ENCODE measurements at regions not wholly inside any gene's neighbourhood (a gene's known extent, or its start where the extent isn't known, plus 50 kb on each side); places are given as distances from the start of the nearest gene placed in this dataset.

DNA sequence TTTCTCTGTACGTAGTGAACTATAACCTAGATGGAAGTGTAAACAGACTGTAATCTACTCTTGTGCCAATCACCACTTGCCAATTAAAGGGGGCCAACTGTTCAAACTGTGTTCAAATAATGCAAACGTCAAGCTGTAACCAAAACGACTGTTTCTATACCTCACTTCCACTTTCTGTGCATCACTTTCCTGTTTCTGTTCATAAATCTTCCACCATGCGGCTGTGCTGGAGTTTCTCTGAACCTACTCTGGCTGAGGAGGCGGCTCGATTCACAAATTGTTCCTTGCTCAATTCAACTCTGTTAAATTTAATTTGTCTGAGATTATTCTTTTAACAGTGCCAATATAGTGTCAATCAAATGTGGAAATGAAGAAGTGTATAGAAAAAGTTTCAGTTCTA, 206.7 kb upstream of the TBC1D5 start:
- no peak for DNase-seq (ENCODE audit: low read depth in 2 of 2)

DNA sequence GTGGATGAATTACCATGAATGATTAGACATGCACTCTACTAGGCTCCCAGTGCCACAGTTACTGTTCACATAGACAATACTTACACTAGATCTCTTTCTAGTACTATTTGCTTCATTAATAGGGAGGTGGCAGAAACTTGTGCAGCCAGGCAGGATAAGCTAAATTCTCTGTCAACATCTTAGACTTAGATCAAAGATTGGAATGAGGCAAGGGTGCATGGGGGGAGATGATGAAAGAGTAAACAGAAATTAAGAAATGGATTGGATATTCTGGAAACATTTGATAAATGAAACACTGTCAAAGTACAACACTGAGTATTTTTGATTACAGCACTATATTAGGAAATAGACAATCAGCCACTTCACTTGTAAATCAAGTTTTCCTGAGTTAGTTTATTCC, 205.4 kb upstream of the TBC1D5 start:
- no peak for DNase-seq (ENCODE audit: low read depth in 2 of 2)

DNA sequence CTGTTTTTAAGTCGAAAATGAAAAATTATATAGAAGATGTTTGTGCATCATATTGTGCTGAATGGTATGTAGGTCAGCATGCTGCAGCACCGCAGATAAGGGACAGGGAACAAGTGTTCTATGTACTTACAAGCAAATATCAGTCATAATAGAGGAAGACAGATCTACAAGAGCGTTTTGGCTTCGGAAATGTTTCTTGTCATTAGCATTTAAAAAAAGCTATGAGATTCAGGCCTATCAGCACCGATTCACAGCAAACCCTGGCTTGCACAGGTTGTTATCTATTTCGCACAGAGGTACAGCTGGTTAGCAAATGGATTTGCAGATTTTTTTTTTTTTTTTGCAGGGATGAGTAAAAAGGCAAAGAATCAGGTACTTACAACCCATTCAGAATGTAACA, 204.2 kb upstream of the TBC1D5 start:
- DNase-seq (ENCODE audit: low read depth in 2 of 2) = no peak

DNA sequence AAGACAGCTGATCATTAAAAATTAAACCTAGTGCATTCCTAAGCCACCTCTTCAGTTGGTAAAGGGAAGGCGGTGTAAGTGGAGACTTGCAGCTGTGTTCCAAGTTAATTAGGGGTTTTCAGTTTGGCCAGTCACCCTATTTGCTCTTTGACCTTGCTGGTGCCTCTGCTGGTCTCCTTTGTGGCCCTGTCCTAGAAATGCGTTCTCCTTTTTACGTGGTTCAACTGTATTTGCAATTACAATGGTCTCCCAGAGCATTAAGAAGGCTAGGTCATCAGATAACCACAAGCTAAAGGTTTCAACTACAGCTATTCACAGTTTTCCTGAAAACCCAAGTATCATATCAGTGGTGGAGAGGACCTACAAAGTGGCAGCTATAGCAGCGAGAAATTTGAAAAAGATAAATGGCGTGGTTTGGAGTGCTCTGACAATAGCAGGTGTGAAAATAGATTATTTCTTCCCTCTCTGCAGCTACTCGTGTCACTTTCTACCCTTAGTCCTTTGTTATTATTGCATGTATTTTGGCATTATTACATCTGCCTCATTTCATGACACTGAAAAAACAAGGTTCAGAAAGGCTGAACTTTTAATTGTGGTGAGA, 203.5 kb upstream of the TBC1D5 start:
- DNase-seq (ENCODE audit: low read depth in 2 of 2) = no peak

DNA sequence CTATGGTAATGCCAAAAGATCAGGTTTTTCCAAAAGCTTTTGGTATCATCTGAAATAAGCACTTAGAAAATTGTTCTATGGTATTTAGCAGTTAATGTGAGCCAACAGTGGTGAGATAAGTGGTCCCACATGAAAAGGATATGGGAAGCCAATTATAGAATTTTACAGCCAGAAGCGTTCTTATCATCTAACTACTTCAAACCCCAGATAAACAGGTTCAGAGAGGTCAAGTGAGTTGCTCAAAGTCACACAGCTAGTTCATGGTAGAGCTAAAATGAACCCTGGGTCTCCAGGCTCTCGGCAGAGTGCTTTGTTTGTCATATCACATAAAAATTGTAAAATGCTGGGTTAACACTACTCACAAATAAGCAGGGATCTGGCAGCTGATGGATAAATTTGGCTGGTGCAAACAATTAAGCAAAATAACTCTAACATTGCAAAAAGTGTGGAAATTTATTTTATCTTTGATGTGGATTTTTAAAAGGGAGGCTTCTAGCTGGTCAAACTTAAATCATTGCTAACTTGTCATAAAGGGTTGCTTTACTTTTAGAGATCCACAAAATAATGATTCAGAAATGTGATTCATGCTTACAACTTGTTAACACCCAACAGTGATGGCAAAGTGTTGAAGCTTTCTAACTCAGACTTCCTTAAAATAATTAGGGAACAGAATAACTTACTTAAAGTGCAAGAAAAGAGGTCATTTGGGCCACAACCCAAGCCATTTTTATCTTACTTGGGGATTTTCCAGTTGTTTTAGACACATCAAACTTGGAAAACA, 202.8 kb upstream of the TBC1D5 start:
- no peak for DNase-seq (ENCODE audit: low read depth in 2 of 2)

DNA sequence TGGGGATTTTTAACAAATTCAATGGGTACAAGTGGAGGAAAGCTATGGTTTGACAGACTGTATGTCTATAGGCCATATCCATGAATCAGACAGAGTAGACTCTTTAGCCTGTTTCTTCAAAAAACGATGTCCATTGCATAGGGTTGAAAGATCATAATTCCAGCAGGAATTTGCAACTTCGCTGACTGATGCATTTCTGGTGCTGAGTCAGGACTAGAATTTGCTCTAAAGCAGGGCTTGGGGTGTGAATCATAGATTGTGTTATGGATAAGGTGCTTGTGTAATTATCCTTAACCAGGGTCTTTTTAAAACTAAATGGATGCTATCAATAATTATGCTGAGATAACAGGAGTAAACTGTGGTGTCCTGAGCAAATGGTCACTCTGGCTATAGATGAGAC, 200.4 kb upstream of the TBC1D5 start:
- DNase-seq (ENCODE audit: low read depth in 2 of 2) = no peak

DNA sequence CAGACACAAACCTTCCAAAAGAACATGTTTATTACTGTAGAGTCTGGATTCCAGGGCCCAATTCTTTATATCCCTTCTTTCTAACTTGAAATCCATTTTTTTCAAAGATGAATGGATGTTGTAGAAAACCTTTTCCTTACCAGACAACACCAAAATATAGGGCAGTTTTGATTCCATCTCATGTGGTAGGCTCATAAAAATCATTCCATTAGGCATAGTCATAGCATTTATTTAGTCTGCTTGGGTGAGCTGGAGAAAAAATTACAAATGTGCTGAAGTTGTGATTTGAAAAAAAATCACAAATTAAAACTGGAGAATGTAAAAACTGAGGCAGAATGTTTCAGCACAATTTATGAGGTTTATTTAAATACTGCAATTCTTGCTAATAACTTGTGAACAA, 199.3 kb upstream of the TBC1D5 start:
- no peak for DNase-seq (ENCODE audit: low read depth in 2 of 2)

DNA sequence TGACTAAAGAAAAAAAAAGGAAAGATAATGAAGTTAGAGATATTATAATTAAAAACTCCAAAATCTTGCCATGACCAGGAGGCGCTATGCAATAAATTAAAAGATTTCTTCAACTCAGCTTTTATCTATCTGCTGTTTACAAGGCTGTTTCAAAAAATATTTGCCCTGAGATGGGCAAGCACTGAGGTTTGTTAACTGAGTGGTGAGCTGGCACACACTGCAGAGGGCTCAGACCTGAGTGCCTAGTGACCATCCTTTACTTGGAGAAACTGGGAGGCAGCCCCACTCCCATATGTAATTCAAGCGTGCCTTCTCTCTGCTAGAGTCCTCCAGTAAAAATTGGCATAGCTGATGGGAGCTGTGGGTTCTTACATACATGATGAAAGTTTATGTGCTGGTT, 198.7 kb upstream of the TBC1D5 start:
- DNase-seq (ENCODE audit: low read depth in 2 of 2) = no peak

DNA sequence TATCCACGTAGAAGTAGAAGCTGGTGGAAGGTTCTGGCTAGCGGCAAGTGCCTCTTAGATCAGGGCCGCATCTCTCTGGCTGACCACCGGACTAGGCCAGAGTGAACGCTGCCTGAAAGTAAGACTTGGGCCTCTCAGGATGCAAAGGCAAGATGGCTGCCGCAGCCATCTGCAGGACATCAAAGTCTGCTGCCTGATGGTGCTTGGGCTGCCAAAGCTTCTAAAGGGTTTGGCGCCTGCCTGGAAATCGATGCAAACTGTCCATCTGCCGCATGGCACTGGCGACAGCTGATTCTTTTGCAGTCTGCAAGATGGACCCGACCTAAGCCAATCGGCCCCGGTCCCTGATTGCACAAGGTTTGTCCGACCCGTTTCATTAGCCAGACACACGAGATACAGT, 196.7 kb upstream of the TBC1D5 start:
- no peak for DNase-seq (ENCODE audit: low read depth in 2 of 2)

DNA sequence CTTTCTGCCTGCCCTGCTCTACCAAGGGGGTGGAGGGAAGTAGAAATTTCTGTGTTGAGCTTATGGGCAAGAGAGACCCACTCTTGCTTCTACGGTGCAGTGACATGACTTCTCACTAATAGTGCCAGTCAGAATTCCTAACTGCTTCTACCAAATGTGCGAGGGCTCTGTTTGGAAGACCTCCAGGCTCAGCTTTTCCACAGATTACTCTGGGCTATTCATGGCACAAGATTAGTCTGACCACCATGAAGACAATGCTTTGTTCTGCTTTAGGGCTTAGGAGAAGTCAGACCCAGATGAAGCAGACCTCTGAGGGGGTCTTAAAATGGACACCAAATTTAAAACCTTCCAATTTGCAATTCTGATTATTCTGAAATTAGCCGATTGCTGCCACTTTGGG, 195.9 kb upstream of the TBC1D5 start:
- DNase-seq (ENCODE audit: low read depth in 2 of 2) = no peak

DNA sequence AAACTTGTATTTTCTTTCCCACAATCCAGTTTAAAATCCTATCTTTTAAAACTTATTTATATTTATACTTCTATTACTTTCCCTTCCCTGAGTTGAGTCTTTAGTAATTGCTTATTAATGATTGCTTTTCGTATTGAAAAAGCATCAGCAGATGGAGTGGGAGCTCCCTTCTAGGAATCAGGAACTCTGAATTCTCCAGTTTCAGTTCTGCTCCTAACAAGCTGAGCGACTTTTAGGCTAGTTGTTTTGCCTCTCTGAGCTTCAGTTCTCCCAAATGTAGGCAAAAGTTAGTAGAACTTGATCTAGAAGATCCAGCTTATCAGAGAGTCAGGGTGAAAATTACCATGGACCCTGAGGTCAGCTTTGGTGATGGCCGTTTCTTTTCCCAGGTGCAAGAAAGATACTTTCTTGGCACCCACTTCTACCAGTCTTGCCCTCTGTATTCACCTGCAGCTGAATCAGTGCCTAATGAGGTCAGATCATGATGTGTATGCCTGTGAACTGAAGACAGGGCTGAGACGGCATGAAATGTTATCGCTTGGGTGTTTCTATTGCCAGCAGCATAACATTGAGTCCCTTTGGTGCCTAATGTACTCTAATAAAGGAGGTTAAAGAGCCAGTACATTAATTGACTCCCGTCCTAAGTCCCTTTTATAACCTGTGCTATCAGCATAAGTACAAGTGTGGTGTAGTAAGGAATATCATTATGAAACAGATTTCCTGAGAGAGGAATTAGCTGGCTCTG, 194.5 kb upstream of the TBC1D5 start:
- DNase-seq (ENCODE audit: low read depth in 2 of 2) = no peak

DNA sequence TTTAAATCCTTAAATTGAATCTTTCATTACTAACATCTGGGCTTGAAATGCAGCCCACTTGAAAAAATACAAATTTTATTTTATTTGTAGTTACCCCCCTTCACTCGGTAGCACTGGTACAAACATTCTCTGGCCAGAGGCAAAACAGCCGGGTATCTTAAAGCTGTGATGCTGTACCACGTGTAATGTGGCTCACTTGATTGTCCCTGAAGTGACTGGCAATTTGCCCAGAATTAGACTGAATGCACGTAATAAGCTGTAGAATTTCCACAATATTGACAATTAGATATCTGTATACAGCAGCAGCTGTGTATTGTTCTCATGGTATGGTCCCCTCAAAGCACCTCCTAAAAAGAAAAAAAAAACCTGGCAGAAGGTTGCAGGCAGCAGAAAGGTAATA, 192.8 kb upstream of the TBC1D5 start:
- peak; percentile 1 to 2 for DNase-seq (ENCODE audit: low read depth in 2 of 2)

DNA sequence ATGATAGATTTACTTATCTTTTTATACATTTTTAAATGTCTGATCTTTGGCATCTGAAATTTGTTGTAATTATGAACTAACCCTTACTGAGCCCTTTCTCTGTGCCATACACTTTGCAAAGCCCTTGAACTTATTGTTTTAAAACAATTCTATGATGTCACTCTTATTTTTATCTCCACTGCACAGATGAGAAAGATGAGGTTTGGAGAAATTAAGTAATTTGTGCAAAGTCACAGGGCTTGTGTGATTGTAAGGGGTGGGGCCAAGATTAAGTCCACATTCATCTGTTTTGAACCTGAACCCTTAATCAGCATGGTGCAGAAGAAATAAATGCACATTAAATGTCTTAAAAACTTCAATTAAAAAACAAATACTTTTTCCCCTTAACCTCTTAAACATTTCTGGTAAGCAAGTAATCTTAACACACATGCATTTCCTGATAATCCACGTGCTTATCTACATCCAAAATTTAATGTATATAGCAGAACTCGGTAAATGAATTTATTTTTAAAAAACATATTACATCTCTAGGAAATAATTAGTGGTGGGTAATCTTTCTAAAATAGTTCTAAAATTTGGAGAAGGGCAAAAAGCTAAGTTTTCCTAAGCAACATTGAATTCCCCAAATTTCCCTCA, 189.8 kb upstream of the TBC1D5 start:
- no peak for DNase-seq (ENCODE audit: low read depth in 2 of 2)

DNA sequence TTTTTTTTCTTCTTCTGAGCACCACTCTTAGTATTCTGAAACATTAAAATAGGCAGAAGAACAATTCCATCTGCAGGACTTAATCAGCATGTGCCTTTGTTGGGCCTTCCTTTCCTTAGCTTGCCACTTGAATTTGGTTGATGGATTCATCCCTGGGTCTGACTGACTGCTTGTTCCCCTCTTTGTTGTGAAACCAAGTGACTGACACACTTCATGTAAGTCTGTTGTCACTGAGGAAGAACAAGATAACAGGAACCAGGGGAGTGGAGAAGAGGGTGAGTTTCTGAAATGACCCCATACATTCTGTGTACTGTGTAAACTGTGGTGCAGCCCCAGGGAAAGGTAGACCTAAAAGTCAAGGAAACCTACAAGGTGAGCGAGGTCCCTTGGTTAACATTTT, 188.7 kb upstream of the TBC1D5 start:
- no peak for DNase-seq (ENCODE audit: low read depth in 2 of 2)

DNA sequence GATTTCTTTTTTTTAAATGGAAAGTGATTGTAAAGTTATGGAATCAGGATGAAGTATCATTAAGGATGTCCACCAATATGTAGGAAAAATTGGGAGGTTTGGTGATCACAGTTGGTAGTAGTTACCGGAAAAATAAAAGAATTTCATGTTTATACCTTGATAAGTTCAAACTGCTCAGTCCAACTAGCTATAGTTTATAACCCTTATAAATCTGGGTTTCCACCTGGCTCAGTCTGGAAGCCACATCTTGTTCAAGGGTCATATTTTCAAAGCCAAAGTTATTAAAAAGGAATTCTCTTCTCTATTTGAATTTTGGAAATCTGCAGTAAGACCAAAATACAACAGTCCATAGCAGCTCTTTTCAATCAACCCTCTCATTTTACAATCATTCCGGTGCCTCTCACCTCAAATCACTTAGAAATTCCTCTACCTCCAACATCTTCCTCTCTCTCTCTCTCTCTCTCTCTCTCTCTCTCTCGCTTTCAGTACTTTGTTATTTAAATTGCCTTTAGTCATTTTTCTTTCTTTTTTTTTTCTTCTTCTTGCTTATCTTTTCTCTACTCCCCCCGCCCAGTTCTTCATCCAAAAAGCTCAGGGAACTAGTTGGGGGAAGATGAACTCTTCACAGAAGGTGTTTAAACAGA, 186.2 kb upstream of the TBC1D5 start:
- no peak for DNase-seq (ENCODE audit: low read depth in 2 of 2)

DNA sequence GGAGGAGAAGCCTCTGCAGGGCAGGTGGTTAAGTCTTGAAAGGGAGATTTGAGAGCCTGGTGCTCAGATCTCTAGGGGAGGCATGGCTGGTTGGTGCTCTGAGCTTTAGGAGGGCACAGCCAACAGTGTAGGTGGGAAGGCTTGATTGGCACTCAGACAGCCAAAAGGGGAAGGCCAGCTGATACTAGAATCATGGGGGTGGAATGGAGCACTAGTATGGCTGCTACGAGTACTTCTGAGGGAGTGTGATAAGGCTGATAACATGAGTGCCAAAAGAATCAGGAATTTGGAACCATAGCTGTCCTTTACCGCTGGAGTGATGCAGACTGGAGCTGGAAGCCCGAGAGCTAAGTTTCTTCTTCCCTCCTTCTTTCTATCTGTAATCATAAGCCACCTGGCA, 184.6 kb upstream of the TBC1D5 start:
- no peak for DNase-seq (ENCODE audit: low read depth in 2 of 2)

DNA sequence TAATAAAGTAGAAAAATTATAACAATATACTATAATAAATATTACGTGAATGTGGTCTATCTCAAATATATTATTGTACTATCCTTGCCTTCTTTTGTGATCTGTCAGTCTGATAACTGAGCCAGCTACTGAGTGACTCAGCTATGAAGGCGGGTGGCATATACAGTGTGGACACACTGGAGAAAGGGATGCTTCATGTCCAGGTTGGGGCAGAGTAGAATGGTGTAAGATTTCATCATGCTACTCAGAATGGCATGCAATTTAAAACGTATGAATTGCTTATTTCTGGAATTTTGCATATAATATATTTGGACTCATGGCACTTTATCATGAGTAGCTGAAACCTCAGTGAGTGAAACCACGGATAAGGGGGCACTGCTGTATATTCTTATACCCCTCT, 172.9 kb upstream of the TBC1D5 start:
- no peak for DNase-seq (ENCODE audit: low read depth in 2 of 2)

DNA sequence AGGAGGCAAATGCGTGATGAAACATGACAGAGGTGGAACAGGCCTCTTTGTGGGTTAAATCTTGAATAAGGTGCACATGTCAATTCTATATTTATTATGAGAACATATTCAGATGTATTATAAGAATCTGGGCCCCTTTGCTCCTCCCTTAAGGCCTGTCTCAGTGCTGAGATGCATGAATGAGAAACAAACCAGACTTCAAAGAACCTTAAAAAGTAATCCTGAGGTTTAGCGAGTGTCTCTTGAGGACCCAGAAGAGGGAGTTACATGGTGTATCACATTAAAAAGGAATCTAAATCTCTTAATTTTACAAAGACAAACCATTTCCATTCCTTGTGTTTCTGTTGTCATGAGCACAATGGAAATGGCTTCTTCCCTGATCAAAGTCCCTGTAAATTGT, 170.9 kb upstream of the TBC1D5 start:
- no peak for DNase-seq (ENCODE audit: low read depth in 2 of 2)

DNA sequence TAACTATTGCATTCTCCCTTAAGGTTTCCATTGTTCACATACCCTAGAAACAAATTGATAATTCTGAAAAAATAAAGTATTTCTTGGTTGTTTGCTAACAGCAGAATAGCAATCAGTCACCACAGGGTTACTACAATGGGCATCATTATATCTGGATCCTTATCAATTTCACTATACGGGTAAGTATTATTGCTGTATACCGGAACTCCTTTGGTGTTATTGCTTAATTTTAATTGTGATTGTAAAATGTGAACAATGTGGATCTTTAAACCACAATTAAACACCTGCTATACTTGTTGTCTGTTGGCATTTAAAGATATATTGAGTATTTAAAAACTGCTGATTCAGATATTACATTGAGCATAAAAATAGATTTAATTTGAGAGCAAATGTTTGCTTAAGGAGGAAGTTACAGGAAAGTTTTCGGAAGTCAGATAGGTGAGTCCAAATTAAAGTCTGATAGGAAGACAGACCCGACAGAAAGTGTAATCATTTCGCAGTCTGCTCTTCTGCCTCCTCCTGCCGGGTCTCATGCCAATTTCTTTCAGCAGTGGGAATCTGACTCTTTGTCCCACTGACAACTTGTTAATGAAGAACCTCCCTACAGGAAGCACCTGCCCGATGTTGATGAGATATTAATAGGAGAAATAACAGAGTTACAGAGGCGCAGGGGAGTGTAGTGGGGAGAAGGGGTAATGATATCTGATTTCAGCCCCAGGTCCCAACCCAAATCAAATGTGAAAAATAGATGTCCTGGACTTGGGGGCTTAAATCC, 169.7 kb upstream of the TBC1D5 start:
- DNase-seq (ENCODE audit: low read depth in 2 of 2) = peak; percentile 4 to 30

DNA sequence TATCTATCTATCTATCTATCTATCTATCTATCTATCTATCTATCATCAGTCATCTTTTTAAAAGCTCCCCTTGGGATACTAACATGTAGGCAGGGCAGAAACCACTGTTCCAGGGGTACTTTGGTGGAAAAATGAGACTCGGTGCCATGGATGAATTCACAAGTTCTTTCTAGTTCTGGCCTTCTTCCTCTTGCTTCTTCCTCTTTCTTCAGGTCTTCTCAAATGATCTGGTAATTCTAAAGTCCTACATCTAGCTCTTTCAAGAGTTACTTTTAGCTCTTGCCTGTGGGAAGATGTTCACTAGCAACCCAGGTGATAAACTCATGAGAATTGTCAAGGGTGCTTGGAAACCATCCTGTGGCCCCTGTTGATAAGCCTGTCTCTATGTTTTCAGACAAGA, 168.5 kb upstream of the TBC1D5 start:
- DNase-seq (ENCODE audit: low read depth in 2 of 2) = no peak

DNA sequence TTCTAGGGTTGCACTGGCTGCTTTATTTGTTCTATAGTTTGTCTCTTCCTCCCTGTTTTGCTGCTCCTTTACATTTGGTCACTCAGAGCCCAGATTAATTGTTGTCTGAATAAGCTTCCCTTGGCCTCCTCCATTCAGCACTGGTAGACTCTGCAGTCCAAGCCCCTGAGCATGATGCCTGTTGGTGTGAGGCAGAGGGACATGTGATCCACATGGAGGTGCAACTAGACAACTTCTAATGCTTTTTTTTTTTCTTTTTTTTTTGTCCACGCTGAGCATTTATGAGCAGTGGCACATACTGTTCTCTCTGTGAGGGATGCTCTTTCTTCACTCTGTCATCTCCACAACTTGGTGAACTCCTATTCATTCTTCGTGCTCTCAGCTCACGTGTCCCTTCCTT, 167.3 kb upstream of the TBC1D5 start:
- DNase-seq (ENCODE audit: low read depth in 2 of 2) = no peak
